ENCODE measurements at regions not wholly inside any gene's neighbourhood (a gene's known extent, or its start where the extent isn't known, plus 50 kb on each side); places are given as distances from the start of the nearest gene placed in this dataset.

DNA sequence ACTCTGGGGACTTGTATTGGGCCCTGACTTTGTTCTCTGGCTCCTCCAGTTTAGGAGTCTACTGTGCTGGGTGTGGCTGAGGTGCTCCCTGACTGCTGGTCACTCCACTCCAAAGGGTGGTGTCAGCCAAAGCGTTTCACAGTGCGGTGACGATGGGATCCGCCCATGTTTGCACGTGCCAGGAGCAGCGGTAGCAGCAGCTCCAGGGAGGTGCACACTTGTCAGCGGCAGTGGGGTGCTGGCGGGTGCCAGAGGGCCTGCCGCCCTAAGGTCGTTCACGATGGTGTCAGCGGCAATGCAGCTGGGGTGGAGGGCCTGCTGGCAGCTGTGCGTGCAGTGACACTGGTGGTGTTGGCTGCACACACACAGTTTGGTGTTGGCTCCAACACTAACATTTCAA, 268.5 kb upstream of the AKR1E2 start:
- Histone ChIP-seq H3K4me3 (ENCODE audit: severe bottlenecking) (no peak overlapping the region), H3K27ac (ENCODE audit: poor library complexity, severe bottlenecking) (no peak overlapping the region), H3K27me3 (ENCODE audit: insufficient read depth, poor library complexity, severe bottlenecking) (no peaks in the 10 kb centered on the region), H3K36me3 (ENCODE audit: low read depth) (no peaks in the 10 kb centered on the region), H3K4me1 (ENCODE audit: insufficient read depth, poor library complexity, severe bottlenecking) (no peaks in the 10 kb centered on the region), H3K9me3 (ENCODE audit: severe bottlenecking) (no peaks in the 10 kb centered on the region)
- ATAC-seq (ENCODE audit: low read depth) (no peak), DNase-seq (ENCODE audit: low spot score) (no peak)
- TF ChIP-seq, protein P1, sequence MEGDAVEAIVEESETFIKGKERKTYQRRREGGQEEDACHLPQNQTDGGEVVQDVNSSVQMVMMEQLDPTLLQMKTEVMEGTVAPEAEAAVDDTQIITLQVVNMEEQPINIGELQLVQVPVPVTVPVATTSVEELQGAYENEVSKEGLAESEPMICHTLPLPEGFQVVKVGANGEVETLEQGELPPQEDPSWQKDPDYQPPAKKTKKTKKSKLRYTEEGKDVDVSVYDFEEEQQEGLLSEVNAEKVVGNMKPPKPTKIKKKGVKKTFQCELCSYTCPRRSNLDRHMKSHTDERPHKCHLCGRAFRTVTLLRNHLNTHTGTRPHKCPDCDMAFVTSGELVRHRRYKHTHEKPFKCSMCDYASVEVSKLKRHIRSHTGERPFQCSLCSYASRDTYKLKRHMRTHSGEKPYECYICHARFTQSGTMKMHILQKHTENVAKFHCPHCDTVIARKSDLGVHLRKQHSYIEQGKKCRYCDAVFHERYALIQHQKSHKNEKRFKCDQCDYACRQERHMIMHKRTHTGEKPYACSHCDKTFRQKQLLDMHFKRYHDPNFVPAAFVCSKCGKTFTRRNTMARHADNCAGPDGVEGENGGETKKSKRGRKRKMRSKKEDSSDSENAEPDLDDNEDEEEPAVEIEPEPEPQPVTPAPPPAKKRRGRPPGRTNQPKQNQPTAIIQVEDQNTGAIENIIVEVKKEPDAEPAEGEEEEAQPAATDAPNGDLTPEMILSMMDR (IDR thresholded peaks at IDR 0.05; ENCODE audit: poor library complexity, severe bottlenecking), result no peak

DNA sequence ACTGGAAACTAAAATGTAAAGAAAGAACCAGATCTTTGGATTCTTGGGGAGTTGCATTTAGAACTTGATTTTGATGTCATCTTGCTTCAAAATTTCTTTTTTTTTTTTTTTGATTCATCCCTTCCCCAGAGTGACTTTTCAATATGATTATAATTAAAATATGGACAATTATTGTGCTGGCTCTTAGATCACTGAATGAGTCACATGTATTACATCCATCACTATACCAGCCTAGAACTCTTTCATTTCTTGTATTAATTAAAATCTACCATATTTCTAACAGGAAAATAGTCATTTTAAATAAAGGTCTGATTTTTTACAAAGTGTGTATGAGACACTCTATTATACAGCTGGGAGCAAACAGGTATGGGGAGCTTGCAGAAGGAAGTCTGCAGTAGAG, 269.5 kb upstream of the AKR1E2 start:
- Histone ChIP-seq H3K4me3 (ENCODE audit: severe bottlenecking) (no peak overlapping the region), H3K9me3 (ENCODE audit: severe bottlenecking) (no peaks in the 10 kb centered on the region), H3K27ac (ENCODE audit: poor library complexity, severe bottlenecking) (no peak overlapping the region), H3K27me3 (ENCODE audit: insufficient read depth, poor library complexity, severe bottlenecking) (no peaks in the 10 kb centered on the region), H3K4me1 (ENCODE audit: insufficient read depth, poor library complexity, severe bottlenecking) (no peaks in the 10 kb centered on the region), H3K36me3 (ENCODE audit: low read depth) (no peaks in the 10 kb centered on the region)
- TF ChIP-seq, protein P1 (IDR thresholded peaks at IDR 0.05; ENCODE audit: poor library complexity, severe bottlenecking), result no peak
- no peak for DNase-seq (ENCODE audit: low spot score)
- ATAC-seq (ENCODE audit: low read depth), result no peak

DNA sequence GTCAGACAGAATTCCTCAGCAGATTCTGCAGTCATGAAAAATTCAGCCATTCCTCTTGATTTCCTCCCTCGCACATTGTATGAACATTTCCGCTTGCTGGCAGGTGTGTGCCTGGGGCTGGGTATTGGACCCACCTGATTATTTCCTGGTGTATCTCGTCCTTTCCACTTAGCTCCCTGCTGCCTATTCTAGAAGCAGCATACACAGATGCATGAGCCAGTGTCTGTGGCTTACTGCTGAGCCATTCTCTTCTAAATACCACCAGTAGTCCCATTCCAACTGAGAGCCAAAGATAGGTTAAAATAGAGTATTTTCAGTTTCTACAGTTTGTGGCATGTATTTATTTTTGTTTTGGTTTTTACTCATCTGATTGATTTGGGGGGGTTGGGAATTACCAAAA, 270.1 kb upstream of the AKR1E2 start:
- Histone ChIP-seq H3K27me3 (ENCODE audit: insufficient read depth, poor library complexity, severe bottlenecking) (no peaks in the 10 kb centered on the region), H3K9me3 (ENCODE audit: severe bottlenecking) (no peaks in the 10 kb centered on the region), H3K36me3 (ENCODE audit: low read depth) (no peaks in the 10 kb centered on the region), H3K27ac (ENCODE audit: poor library complexity, severe bottlenecking) (no peak overlapping the region), H3K4me3 (ENCODE audit: severe bottlenecking) (no peak overlapping the region), H3K4me1 (ENCODE audit: insufficient read depth, poor library complexity, severe bottlenecking) (no peaks in the 10 kb centered on the region)
- TF ChIP-seq, protein P1 (IDR thresholded peaks at IDR 0.05; ENCODE audit: poor library complexity, severe bottlenecking), result no peak
- DNase-seq (ENCODE audit: low spot score) (no peak), ATAC-seq (ENCODE audit: low read depth) (no peak)

DNA sequence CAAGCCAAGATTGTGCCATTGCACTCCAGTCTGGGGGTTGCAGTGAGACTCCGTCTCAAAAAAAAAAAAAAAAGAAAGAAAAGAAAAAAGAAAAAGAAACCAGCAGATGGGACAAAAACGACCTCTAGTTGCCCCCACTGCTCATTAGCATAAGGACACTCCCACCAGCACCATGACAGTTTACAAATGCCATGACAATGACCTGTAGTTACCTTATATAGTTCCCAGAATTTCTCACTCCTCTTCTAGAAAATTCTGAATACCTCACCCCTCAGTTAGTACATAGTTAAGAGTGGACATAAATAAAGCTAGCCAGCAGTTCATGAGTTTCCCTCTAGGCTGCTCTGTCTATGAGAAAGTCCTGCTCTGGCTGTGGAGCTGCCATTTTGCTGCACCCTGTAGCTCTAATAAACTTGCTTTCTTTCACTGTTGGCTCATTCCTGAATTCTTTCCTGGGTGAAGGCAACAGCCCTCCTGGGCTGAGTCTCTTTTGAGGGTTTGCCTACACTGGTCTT, 276.8 kb upstream of the AKR1E2 start:
- H3K9me3 ChIP-seq (ENCODE audit: severe bottlenecking), result no peaks in the 10 kb centered on the region
- no peak overlapping the region for H3K4me3 ChIP-seq (ENCODE audit: severe bottlenecking)
- no peaks in the 10 kb centered on the region for H3K27me3 ChIP-seq (ENCODE audit: insufficient read depth, poor library complexity, severe bottlenecking)
- no peak overlapping the region for H3K27ac ChIP-seq (ENCODE audit: poor library complexity, severe bottlenecking)
- no peaks in the 10 kb centered on the region for H3K36me3 ChIP-seq (ENCODE audit: low read depth)
- TF ChIP-seq, protein P1 (IDR thresholded peaks at IDR 0.05; ENCODE audit: poor library complexity, severe bottlenecking), result no peak
- ATAC-seq (ENCODE audit: low read depth) (no peak), DNase-seq (ENCODE audit: low spot score) (no peak)
- H3K4me1 ChIP-seq (ENCODE audit: insufficient read depth, poor library complexity, severe bottlenecking), result no peaks in the 10 kb centered on the region

DNA sequence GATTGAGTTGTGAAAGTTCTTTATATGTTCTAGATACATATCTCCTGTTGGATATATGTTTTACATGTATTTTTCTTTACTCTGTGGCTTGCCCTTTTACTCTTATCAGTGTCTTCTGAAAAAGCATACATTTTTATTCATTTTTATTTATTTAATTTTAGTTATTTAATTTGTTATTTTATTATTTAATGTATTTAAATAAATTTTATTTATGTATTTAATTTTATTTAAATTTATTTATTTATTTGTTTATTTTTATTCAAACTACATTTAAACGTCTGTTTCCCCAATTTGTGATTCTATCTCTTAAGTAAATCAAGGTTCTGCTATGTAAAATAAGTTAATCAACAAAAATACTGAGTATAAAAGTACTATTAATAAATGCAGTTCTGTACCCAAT, 279.1 kb upstream of the AKR1E2 start:
- H3K36me3 ChIP-seq (ENCODE audit: low read depth), result no peaks in the 10 kb centered on the region
- no peak overlapping the region for H3K4me3 ChIP-seq (ENCODE audit: severe bottlenecking)
- H3K27ac ChIP-seq (ENCODE audit: poor library complexity, severe bottlenecking), result no peak overlapping the region
- no peak for ATAC-seq (ENCODE audit: low read depth)
- TF ChIP-seq, protein P1 (IDR thresholded peaks at IDR 0.05; ENCODE audit: poor library complexity, severe bottlenecking), result no peak
- no peaks in the 10 kb centered on the region for H3K27me3 ChIP-seq (ENCODE audit: insufficient read depth, poor library complexity, severe bottlenecking)
- no peaks in the 10 kb centered on the region for H3K9me3 ChIP-seq (ENCODE audit: severe bottlenecking)
- peaks cover 1% of the 10 kb centered on the region for H3K4me1 ChIP-seq (ENCODE audit: insufficient read depth, poor library complexity, severe bottlenecking)
- no peak for DNase-seq (ENCODE audit: low spot score)

All from RWPE2 (cell line).